GM12864 (cell line): ENCODE measurements at regions not wholly inside any gene's neighbourhood (a gene's known extent, or its start where the extent isn't known, plus 50 kb on each side); places are given as distances from the start of the nearest gene placed in this dataset.

Source experiments
- DNase-seq: peaks from one replicate; pipeline ENCODE4 v3.0.0-alpha.2; 2011; ENCODE audit warnings: low read depth
- H3K4me3 ChIP-seq: 2 replicates; pipeline ENCODE4 v1.5.1; 2011; ENCODE audit warnings: mild to moderate bottlenecking, low read depth, low read length, control low read depth
- TF ChIP-seq, protein P1 (sequence below): IDR thresholded peaks from 2 replicates; pipeline ENCODE4 v1.5.1; 2011; ENCODE audit warnings: low read depth, mild to moderate bottlenecking, moderate library complexity, low read length, control low read depth, inconsistent platforms; ENCODE audit errors: missing control alignments

DNA sequence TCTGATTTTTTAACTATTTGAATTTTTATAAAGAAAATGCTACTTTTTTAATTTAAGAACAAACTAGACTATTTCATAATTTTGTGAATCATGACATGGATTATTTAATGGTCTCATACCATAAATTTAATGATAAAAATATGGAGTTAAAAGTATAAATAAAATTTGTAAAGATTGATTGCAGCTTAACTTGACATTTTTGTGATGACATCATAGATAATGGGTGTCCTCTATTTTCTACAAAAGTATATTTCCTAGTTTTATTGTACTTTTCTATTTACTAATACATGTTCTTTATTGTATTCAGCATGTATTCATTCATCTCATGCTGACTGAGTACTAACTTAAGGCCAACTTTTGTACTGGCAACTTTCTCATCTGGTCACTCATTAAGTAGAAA, 1096.5 kb downstream of the NR2F1-AS1 start:
- DNase-seq = no peak
- TF ChIP-seq, protein P1, sequence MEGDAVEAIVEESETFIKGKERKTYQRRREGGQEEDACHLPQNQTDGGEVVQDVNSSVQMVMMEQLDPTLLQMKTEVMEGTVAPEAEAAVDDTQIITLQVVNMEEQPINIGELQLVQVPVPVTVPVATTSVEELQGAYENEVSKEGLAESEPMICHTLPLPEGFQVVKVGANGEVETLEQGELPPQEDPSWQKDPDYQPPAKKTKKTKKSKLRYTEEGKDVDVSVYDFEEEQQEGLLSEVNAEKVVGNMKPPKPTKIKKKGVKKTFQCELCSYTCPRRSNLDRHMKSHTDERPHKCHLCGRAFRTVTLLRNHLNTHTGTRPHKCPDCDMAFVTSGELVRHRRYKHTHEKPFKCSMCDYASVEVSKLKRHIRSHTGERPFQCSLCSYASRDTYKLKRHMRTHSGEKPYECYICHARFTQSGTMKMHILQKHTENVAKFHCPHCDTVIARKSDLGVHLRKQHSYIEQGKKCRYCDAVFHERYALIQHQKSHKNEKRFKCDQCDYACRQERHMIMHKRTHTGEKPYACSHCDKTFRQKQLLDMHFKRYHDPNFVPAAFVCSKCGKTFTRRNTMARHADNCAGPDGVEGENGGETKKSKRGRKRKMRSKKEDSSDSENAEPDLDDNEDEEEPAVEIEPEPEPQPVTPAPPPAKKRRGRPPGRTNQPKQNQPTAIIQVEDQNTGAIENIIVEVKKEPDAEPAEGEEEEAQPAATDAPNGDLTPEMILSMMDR = no peak
- no peak overlapping the region for H3K4me3 ChIP-seq

DNA sequence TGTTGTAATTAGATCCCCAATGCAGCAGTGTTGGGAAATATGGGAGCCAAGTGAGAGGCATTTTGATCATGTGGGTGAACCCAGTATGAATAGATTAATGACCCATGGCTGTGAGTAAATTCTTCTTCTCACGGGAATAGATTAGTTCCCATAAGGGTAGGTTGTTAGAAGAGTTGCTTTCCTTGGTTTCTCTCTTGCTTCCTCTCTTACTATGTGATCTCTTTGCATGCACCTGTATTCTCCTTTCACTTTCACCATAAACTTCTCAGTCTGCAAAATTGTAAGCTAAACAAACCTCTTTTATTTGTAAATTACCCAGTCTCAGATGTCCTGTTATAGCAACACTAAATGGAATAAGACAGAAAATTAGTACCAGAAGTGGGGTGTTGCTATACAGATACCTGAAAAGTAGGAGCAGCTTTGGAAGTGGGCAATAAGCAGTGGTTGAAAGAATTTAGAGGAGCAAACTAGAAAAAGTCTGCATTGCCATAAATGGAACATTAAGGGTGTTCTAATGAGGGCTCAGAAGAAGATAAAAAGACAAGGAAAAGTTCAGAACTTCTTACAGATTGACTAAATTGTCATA, 1090.0 kb upstream of the ARRDC3 start:
- TF ChIP-seq, protein P1 = no peak
- no peak for DNase-seq
- H3K4me3 ChIP-seq = no peak overlapping the region

DNA sequence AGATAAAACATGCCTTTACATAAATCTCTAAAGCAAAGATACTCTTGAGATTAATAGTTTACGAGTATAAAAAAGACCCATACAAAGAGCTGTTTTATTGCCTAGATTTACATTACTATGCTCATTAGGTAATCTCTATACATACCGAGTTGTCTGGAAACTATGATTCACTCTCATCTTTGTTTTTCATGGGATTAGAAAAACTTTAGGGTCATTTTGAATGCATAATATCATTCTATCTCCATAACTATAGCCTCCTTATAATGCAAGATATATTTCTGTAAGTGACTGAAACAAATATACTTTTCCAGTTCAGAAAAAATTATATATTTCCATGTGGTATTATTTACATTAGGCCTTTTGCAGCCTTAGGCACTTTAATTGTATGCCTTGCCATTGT, 1088.7 kb upstream of the ARRDC3 start:
- H3K4me3 ChIP-seq = no peak overlapping the region
- TF ChIP-seq, protein P1 = no peak
- DNase-seq = no peak

DNA sequence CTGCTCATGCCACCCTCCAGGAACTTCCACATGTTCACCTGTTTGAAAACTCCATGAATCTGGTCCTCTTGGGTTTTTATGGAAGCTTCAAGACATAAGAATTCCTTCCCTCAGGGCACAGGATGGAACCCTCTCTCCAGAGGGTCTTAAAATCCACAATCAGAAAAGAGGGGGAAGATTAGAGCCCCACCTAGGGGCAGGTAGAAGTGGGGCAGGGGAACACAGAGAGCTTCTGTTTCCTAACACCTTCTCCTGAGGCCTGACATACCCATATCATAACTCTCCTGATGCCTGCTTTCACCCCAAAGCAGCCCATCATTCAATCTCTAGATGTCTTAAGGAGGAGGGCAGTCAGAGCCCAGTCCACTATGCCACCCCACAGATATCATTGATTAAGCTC, 1087.7 kb upstream of the ARRDC3 start:
- TF ChIP-seq, protein P1 = peak; percentile 53
- no peak for DNase-seq
- H3K4me3 ChIP-seq = no peak overlapping the region

DNA sequence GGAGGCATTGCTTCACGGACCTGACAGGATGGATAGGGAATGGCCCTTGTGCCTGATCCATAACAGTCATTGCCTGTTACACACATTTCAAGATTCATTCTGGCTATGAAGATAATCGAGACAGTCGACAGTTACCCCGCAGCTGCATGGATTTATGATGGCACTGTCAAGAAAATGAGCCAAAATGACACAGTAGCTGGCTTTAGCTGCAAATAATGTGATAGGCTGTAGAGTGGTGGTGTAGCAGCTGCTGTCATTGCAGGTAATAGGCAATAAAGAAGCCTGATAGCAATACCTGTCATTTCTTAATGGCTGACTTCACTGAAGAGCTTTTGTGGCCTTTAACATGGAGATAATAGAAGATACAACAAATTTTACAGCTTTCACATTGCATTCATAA, 1085.2 kb upstream of the ARRDC3 start:
- DNase-seq = no peak
- TF ChIP-seq, protein P1 = no peak
- H3K4me3 ChIP-seq = no peak overlapping the region

DNA sequence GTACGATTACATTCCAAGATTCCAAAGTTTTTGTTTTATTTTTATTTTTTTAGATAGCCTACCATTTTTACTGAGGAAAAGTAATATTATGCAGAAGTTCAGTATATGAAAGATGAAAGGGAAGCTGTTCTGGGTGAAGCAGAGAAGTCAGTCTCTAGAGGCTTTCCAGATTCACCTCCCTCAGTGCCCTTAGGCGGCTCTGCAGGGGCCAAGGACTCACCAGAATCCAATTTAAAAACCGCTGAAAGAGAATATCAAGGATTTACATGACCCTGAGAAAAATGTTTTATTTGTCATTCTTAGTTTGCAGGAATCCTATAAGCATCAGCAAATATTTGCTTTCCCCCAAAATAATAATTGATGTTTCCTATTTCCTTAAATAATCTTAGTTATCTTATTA, 1084.6 kb upstream of the ARRDC3 start:
- DNase-seq = no peak
- no peak overlapping the region for H3K4me3 ChIP-seq
- TF ChIP-seq, protein P1 = no peak

DNA sequence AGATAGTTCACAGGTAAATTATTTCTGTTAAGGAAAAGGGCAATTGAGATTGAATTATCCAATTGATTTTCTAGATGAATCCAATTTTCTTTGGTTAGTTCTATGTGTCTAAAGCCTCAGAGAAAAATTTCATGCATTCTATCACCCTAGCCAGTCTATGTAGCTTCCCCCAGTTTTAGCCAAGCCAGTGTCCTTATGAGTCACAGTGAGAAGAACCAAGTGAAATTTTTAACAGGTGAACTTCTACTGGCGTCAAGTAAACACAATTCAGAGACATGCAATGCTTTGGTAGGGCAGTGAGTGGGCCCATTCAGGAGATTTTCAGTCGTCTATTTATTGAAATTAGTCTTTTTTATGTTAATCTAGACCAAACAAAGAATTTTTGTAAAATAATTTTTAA, 1077.4 kb upstream of the ARRDC3 start:
- TF ChIP-seq, protein P1 = no peak
- no peak for DNase-seq
- no peak overlapping the region for H3K4me3 ChIP-seq
